Renal cortical epithelial cell (primary cell): ENCODE measurements at regions not wholly inside any gene's neighbourhood (a gene's known extent, or its start where the extent isn't known, plus 50 kb on each side); places are given as distances from the start of the nearest gene placed in this dataset.
"Not testable (repeated sequence)": the region's sequence is repeated elsewhere in the genome, so short reads cannot be mapped to it uniquely, and the experiment has no call there.

Source experiments
- DNase-seq: peaks from one replicate; pipeline ENCODE4 v3.0.0-alpha.2; 2011; ENCODE audit warnings: low read depth

DNA sequence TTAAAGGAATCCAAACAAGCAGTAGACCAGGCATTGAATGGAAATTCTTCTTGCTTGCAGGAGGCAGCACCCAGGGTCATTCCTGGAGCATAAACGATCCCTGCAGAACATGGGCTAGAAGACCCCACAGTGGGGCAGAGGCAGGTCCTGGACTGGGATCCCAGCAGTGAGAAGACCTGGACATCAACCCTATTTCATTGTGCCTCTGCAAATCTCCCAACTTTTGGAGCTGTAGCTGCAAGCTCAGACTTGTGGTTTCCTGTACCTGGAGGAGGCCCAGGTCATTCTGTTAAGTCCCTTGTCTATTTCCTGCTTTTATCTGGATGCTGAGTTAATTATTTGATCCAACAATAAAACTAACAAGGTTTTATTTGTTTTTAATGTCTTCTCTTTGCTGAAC is 61.7 kb downstream of the CALM1 start:
- DNase-seq: no peak

GRCh38 chr14:90460136-90460535 is 63.3 kb downstream of the CALM1 start:
- no peak for DNase-seq

- no peak for DNase-seq
Observed at GRCh38 chr14:90461425-90461824, 64.6 kb downstream of the CALM1 start.

GRCh38 chr14:90464481-90464880 is 67.7 kb downstream of the CALM1 start:
- no peak for DNase-seq

- DNase-seq: peak; percentile 94
Observed at GRCh38 chr14:90467501-90467900, 70.7 kb downstream of the CALM1 start.

- not testable (repeated sequence) for DNase-seq
Observed at GRCh38 chr14:90469416-90469815, 72.6 kb downstream of the CALM1 start.

DNA sequence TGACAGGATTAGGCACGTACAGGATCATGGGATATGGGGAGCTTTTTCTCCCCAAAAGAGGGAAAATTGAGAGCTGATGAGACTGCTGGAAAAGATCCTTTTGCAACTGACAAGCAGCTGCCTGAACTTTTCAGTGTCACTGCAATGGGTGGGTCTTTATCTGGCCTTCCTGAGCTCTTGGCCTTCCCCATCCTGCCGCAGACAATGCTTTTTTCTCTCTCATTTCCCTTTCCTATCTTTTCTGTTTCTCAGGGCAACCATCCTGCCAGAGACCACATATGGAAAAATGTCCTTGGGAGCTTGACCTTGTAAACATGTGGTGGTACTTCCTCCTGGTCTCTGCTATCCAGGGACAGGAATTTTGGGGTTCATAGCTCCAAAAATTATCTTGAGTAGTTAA is 75.8 kb downstream of the CALM1 start:
- DNase-seq: no peak
